ENCODE measurements at regions not wholly inside any gene's neighbourhood (a gene's known extent, or its start where the extent isn't known, plus 50 kb on each side); places are given as distances from the start of the nearest gene placed in this dataset.

DNA sequence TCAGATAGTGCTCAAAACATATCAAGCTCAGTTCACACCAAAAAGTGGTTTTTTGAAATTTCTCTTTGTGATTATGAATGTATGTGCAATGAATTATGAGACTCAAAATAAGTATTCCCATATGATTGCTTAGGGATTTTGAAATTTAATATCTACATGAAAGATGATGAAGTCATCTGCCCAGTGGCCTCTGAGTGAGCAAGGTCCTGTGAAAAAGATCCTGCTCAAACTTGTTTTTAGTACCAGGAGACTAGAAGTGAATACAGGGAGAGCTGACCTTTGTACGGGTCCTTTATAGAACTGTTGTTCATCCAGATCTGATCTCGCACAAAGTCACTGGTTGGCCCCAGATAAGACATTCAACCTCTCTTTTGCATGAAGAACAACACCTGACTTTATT is 151.9 kb upstream of the MAF start:
- H3K4me1 Mint-ChIP-seq: peaks cover 33% of the 10 kb centered on the region
- ATAC-seq (replicated peaks): no peak
- no peak overlapping the region for H3K27ac Mint-ChIP-seq
- no peaks in the 10 kb centered on the region for H3K27me3 Mint-ChIP-seq
- H3K4me3 Mint-ChIP-seq: no peak overlapping the region
- H3K36me3 Mint-ChIP-seq (ENCODE audit: low read depth): no peaks in the 10 kb centered on the region
- H3K9me3 Mint-ChIP-seq: peaks cover 3% of the 10 kb centered on the region

DNA sequence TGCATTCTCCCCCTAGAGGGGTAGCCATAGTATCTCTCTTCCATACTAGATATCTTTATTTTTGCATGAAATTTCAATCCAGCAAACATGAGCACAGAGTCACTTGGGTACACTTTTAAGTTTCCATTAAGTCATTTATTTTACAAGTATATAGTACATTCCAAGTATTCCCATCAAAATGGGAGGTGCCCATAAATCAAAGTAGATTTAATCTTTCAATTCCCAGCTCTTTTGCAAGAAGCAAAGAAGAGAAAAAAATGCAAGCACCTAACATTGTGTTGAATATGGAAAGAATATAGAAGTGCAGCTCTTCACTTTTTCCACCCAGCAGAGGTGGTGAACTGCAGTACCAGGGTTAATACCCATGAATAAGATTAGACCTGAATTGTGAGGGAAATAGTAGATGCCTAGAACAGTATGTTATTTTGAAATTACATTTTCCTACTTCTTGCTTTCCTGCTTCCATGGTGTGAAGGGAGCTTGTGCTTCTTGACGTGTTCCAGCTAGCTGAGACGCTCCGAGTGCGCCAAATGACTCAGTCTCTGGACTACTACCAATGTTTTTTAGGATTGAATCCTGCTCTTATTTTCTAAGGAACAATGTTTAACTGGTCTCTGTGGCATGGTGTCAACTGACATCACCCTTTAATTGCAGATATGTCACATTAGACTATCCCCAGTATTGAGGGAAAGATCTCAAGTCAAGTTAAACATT is 151.1 kb upstream of the MAF start:
- Mint-ChIP-seq H3K27ac (no peak overlapping the region), H3K9me3 (peaks cover 3% of the 10 kb centered on the region), H3K4me3 (no peak overlapping the region), H3K27me3 (no peaks in the 10 kb centered on the region), H3K36me3 (ENCODE audit: low read depth) (no peaks in the 10 kb centered on the region), H3K4me1 (peaks cover 28% of the 10 kb centered on the region)
- no peak for ATAC-seq (replicated peaks)

DNA sequence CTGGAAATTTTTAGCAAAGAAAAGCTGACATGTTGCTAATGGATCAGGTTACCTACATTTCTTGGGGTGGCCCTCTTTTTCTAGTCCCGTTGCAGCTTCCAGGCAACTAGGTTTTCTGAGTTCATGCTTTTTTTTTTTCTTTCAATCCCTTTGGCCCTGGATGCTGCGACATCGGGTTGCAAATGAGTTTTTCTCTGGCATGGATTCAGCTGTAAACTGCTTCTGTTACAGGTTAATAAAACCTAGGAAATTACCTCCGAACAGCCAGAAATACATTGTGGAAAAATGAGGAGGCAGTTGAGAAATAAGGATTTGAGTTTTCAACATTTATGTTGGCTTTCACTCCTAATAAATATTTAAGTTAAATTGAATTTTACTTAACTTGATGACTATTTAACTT is 149.8 kb upstream of the MAF start:
- no peak overlapping the region for H3K27ac Mint-ChIP-seq
- H3K27me3 Mint-ChIP-seq: no peaks in the 10 kb centered on the region
- peaks cover 3% of the 10 kb centered on the region for H3K9me3 Mint-ChIP-seq
- H3K4me1 Mint-ChIP-seq: peaks cover 27% of the 10 kb centered on the region
- no peak for ATAC-seq (replicated peaks)
- H3K4me3 Mint-ChIP-seq: no peak overlapping the region
- H3K36me3 Mint-ChIP-seq (ENCODE audit: low read depth): no peaks in the 10 kb centered on the region

DNA sequence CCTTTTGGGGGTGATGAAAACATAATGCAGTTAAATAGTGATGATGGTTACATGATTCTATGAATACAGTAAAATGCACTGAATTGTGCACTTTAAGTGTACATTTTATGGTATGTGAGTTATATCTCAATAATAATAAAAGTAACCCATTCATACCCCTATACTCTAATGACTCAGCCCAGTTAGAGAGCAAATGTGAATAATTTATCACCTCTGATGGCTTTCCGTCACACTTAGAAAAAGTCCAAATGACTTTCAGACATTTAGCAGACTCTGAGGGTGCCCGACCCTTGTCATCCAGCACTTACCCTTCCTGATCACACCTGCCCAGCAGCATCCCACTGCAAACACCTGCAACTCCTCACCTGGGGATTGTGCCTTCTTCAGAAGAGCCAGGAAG is 148.1 kb upstream of the MAF start:
- Mint-ChIP-seq H3K4me3 (no peak overlapping the region), H3K27ac (no peak overlapping the region), H3K27me3 (no peaks in the 10 kb centered on the region), H3K9me3 (peaks cover 3% of the 10 kb centered on the region), H3K36me3 (ENCODE audit: low read depth) (no peaks in the 10 kb centered on the region), H3K4me1 (peaks cover 12% of the 10 kb centered on the region)
- ATAC-seq (replicated peaks): peak; percentile 69

DNA sequence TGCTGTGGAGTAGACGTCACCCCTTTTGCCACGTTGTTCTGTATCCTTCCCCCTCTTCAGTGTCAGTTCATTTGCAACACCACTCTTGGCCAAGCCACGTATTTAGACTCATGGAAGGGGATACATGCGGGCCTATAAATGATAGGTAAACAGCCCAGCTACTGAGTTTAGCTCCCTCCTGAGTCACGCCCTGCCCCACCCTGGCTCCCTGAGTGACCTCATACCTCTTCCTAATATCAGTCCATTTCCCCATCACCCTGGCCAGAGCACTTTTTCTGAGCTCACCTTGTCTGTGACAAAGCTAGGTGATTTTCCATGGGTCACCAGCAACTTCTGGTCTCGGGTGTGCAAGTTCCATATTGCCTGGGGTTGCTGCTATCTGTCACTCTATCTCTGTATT is 147.2 kb upstream of the MAF start:
- no peak overlapping the region for H3K4me3 Mint-ChIP-seq
- H3K27me3 Mint-ChIP-seq: no peaks in the 10 kb centered on the region
- peaks cover 3% of the 10 kb centered on the region for H3K9me3 Mint-ChIP-seq
- ATAC-seq (replicated peaks): no peak
- H3K4me1 Mint-ChIP-seq: peaks cover 12% of the 10 kb centered on the region
- H3K36me3 Mint-ChIP-seq (ENCODE audit: low read depth): no peaks in the 10 kb centered on the region
- H3K27ac Mint-ChIP-seq: no peak overlapping the region

DNA sequence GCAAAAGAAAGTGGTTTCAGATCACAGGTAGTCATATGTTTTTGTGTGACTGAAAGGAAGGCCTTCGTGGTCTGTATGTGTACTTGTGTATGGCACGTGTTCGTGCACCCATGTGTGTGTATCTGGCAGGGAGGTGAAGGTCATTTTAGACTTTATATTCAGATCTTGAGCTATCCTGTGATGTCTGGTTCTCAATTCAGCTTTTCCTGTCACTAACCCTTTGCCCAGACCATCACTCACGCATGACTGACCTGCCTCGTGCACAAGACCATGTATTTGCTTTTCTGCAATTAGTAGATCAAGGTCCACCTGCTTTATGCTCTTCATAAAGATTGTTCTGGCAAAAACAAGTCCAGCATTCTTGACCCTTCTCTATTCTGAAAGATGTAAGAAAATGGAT is 139.7 kb upstream of the MAF start:
- Mint-ChIP-seq H3K4me1 (no peaks in the 10 kb centered on the region), H3K36me3 (ENCODE audit: low read depth) (no peaks in the 10 kb centered on the region), H3K9me3 (peaks cover 9% of the 10 kb centered on the region), H3K27ac (no peak overlapping the region), H3K4me3 (no peak overlapping the region), H3K27me3 (no peaks in the 10 kb centered on the region)
- ATAC-seq (replicated peaks): no peak

DNA sequence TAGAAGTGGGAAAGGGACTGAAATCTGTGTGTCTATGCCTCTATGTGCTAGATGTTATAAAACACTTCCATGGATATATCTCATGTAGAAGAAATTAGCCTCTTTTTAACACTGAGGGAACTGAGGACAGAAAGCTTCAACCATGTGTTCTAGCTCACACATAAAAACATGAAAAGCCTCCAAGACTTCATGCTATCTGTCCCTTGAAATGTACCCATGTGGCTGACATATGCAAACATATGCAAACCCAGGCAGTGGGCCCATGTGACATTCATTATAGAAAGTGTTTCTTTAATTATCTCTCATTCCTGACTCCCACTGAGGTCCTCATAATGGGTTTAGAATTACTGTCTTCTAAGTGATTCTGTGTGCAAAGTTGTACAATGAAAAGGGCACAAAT is 134.7 kb upstream of the MAF start:
- no peak overlapping the region for H3K27ac Mint-ChIP-seq
- H3K9me3 Mint-ChIP-seq: peaks cover 12% of the 10 kb centered on the region
- no peaks in the 10 kb centered on the region for H3K4me1 Mint-ChIP-seq
- peaks cover 4% of the 10 kb centered on the region for H3K27me3 Mint-ChIP-seq
- H3K4me3 Mint-ChIP-seq: no peak overlapping the region
- ATAC-seq (replicated peaks): no peak
- H3K36me3 Mint-ChIP-seq (ENCODE audit: low read depth): no peaks in the 10 kb centered on the region

DNA sequence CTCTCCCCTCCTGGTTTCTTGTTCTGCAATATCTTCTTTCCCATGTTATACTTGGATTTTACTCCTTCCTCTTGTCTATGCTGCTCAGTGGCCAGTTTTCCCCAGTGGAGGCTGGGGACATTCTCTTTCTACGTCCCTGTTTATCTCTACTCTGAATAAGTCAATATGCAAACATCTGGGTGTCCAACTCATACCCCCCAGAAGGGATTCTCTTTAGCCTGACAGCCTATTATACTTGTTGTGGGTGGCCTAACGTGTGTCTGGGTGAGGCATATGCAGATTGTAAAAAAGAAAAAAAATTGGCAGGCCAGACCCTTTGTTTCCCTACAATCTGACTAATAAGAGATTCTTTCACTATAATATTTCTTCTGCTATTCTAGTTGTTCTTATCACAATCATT is 134.2 kb upstream of the MAF start:
- Mint-ChIP-seq H3K27me3 (peaks cover 4% of the 10 kb centered on the region), H3K27ac (no peak overlapping the region), H3K4me1 (no peaks in the 10 kb centered on the region)

DNA sequence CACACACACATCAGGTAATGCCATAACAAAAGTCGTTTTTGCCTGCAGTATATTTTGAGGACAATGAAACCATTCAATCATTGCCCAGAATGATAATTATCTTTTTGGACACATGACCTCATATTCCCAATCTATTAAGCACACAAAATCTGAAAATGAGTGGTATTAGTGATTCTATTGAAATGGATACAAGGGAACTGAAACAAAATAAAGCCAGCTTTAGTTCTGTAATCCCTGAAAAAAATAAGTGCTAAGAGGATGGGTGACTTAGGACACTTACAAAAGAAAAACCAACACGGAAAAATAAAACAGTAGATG is 128.3 kb upstream of the MAF start:
- H3K4me3 Mint-ChIP-seq: no peak overlapping the region
- no peak for ATAC-seq (replicated peaks)
- peaks cover 7% of the 10 kb centered on the region for H3K4me1 Mint-ChIP-seq
- H3K36me3 Mint-ChIP-seq (ENCODE audit: low read depth): no peaks in the 10 kb centered on the region
- H3K27ac Mint-ChIP-seq: no peak overlapping the region
- peaks cover 8% of the 10 kb centered on the region for H3K9me3 Mint-ChIP-seq
- H3K27me3 Mint-ChIP-seq: no peaks in the 10 kb centered on the region

More for the DNA sequence above, 134.2 kb upstream of the MAF start:
- H3K36me3 Mint-ChIP-seq (ENCODE audit: low read depth): no peaks in the 10 kb centered on the region
- peaks cover 12% of the 10 kb centered on the region for H3K9me3 Mint-ChIP-seq
- ATAC-seq (replicated peaks): no peak
- no peak overlapping the region for H3K4me3 Mint-ChIP-seq

DNA sequence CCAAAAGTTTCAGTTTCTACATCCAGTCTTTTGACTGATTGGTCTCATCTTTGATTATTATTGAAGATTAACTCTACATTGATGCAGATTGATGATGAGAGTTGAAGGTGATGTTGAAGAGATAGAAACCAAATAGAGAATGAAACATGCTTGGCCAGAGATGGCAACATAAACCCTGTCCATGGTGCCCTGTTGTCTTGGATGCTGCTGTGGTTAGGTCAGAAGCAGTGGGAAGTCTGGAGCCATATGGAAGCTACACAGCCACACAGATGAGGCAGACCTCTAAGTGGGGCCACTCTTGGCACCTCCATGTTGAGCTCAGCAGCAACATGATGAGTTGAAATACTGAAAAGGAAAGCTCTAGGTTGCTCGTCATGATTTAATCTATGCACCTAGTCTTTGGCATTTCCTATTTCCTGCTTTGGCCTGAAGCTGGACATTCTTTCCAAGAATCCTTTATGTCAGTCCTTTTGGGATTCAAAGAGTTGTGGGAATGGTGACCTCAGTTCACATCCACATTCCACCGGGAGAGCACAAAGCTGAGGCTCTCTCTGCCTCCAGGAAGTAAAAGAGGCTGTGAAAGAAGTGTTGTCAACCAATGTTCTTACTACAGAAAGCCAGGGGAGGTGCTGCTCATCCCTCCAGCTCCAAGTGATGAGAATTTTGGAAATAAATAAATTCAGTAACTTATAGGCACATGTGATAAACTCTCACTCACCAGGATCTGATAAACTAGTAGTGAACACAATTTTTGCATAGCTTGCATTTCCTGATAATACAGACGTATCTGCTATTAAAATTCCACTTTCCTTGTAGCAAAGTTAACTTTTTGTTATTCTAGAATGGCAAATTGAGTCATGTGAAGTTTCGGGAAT is 127.7 kb upstream of the MAF start:
- no peak overlapping the region for H3K27ac Mint-ChIP-seq
- no peak overlapping the region for H3K4me3 Mint-ChIP-seq
- no peak for ATAC-seq (replicated peaks)
- H3K9me3 Mint-ChIP-seq: peaks cover 4% of the 10 kb centered on the region
- peaks cover 7% of the 10 kb centered on the region for H3K4me1 Mint-ChIP-seq
- no peaks in the 10 kb centered on the region for H3K27me3 Mint-ChIP-seq
- H3K36me3 Mint-ChIP-seq (ENCODE audit: low read depth): no peaks in the 10 kb centered on the region

DNA sequence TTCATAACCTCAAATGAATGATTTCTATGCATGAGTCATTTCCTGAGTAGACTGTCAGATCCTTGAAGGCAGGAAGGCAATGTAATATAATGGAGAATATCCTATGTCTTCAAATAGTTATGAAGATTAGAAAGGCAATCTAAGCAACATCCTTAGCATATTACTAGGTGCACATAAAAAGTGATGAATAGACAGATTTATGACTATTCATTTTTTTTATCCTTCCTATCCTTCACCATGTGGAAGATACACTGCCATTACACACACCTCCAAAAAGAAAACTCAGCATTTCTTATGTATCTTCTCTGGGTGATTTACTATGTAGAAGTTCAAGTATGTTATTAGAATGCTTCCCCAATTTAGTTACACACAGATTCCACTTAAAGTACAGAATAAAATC is 126.4 kb upstream of the MAF start:
- H3K9me3 Mint-ChIP-seq: peaks cover 4% of the 10 kb centered on the region
- no peak overlapping the region for H3K27ac Mint-ChIP-seq
- H3K27me3 Mint-ChIP-seq: no peaks in the 10 kb centered on the region
- peaks cover 7% of the 10 kb centered on the region for H3K4me1 Mint-ChIP-seq
- peak; percentile 55 for ATAC-seq (replicated peaks)
- H3K4me3 Mint-ChIP-seq: no peak overlapping the region
- H3K36me3 Mint-ChIP-seq (ENCODE audit: low read depth): no peaks in the 10 kb centered on the region

DNA sequence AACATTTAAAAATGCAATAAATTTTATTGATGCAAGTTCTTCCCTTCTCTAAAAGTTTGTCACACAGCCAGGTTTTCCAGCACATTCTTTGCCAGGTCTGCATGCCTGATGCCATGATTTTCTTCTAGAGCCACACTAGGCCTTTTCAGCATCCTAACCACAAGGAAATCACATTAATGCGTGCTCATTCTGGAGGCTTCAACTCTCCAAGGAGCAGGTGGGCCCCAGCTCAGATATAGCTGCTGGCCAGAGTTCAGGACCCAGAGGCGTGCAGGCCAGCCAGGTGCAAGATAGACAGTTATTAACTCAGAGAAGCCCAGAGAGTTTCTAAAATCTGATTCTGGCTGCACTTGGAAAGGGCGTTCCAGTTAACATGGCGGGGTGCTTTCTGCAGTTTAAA is 124.5 kb upstream of the MAF start:
- Mint-ChIP-seq H3K27me3 (no peaks in the 10 kb centered on the region), H3K9me3 (peaks cover 4% of the 10 kb centered on the region), H3K4me1 (peaks cover 7% of the 10 kb centered on the region), H3K27ac (no peak overlapping the region), H3K36me3 (ENCODE audit: low read depth) (no peaks in the 10 kb centered on the region), H3K4me3 (no peak overlapping the region)
- ATAC-seq (replicated peaks): no peak

DNA sequence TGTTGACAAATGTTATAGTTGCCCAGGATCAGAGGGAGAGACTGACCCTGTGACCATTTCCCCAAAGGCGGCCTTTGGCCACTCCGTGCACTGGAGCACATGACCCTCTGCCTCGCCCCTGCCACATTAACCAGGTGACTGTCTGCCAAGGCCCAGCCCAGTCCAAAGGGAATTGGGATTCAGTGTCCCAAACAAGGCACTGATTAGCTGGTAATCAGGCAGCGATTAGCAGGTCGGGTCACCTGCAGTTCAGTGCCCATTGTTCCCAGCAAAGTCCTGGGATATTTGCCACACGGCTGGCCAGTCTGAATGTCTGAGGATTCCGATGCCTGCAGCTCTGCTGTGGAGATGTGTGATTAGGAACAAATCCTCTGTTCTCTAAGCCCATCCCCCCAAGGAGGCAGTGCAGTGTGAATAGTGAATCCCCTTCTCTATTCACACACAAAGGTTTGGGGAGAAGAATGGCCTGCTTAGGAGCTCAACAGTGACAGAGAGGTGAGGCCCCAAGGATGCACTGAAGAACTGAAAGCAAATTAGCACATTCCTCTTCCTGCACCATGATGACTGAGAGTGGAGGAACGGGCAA is 123.1 kb upstream of the MAF start:
- ATAC-seq (replicated peaks): no peak
- H3K4me3 Mint-ChIP-seq: no peak overlapping the region
- H3K27me3 Mint-ChIP-seq: no peaks in the 10 kb centered on the region
- H3K4me1 Mint-ChIP-seq: peaks cover 7% of the 10 kb centered on the region
- peaks cover 4% of the 10 kb centered on the region for H3K9me3 Mint-ChIP-seq
- no peak overlapping the region for H3K27ac Mint-ChIP-seq
- H3K36me3 Mint-ChIP-seq (ENCODE audit: low read depth): no peaks in the 10 kb centered on the region

DNA sequence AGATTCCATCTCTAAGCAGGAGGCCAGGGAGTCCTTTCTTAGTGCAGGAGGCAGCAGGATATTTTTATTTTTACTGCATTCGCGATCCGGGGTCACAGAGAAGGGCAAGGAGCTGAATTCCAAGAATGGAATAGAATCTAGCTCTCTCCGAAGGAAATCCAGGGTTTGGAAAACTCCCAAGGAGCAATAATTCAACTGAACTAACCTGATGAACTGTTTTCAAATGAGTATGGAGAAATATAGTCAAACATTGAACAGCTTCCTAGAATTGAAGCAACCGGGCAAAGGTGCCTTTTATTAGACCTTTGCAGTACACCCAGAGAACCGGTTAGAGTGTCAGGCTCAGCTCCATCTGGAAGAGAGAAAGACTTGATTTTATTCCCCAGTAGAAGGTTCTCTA is 120.7 kb upstream of the MAF start:
- no peaks in the 10 kb centered on the region for H3K36me3 Mint-ChIP-seq (ENCODE audit: low read depth)
- no peak for ATAC-seq (replicated peaks)
- no peak overlapping the region for H3K4me3 Mint-ChIP-seq
- H3K9me3 Mint-ChIP-seq: no peaks in the 10 kb centered on the region
- no peak overlapping the region for H3K27ac Mint-ChIP-seq
- no peaks in the 10 kb centered on the region for H3K27me3 Mint-ChIP-seq
- peaks cover 8% of the 10 kb centered on the region for H3K4me1 Mint-ChIP-seq
